ACHN (cell line): ENCODE measurements at regions not wholly inside any gene's neighbourhood (a gene's known extent, or its start where the extent isn't known, plus 50 kb on each side); places are given as distances from the start of the nearest gene placed in this dataset.

Experiments used
- DNase-seq: peaks from one replicate; pipeline ENCODE4 v3.0.0-alpha.2; 2015
- in situ Hi-C: cut with HindIII; loops from 2 replicates; pipeline ENCODE4 v1.10.0; 2017; ENCODE audit warnings: low sequenced_read_pairs, low pct_ligation_motif_present, low pct_unique_long_range_greater_than_20kb

DNA sequence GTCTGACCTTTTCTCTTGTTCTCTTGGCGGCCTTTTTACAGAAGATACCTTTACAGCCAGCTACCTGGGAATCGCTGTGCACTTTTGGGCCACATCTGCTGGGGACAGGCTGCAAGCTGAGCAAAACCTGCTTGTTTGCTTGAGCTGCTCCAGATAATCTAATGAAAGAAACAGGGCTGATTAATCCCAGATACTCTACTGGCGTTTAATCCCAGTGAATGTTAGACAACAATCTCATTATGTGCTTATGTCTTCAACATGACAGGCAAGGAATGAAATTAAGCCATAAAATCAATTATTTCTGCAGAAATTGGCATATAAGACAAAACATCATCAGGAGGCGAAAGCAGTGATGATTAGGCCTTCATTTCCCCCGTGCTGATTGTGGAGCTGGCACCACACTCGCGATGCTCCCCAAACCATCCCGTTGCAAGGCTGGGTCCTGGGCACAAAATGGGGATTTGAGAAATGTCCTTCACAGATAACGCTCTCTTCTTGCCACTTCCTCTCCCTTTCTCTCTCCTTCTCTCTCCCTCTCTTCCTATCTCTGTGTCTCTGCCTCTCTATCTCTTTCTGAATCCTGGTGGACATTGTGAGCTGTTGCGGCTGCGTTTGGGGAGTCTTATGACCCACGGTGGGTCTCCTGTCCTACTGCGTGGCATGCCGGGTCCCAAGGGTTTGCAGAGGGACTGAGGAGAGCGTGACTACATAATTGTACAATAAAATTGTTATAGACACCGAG lies 1053.8 kb downstream of the TBC1D22A start:
- in situ Hi-C loops = no loop called here
- no peak for DNase-seq

GRCh38 chr22:47814474-47814873 lies 1052.0 kb downstream of the TBC1D22A start:
- DNase-seq = no peak
- in situ Hi-C loops = no loop called here

- in situ Hi-C loops = no loop called here
- no peak for DNase-seq
Measured at GRCh38 chr22:47813661-47814060, 1051.2 kb downstream of the TBC1D22A start.

- no peak for DNase-seq
- in situ Hi-C loops = no loop called here
Measured at GRCh38 chr22:47811971-47812370, 1049.5 kb downstream of the TBC1D22A start.

- no peak for DNase-seq
- in situ Hi-C loops = no loop called here
Measured at GRCh38 chr22:47810505-47811500, 1048.4 kb downstream of the TBC1D22A start.

GRCh38 chr22:47808886-47809620 lies 1046.6 kb downstream of the TBC1D22A start:
- no peak for DNase-seq
- in situ Hi-C loops = no loop called here

DNA sequence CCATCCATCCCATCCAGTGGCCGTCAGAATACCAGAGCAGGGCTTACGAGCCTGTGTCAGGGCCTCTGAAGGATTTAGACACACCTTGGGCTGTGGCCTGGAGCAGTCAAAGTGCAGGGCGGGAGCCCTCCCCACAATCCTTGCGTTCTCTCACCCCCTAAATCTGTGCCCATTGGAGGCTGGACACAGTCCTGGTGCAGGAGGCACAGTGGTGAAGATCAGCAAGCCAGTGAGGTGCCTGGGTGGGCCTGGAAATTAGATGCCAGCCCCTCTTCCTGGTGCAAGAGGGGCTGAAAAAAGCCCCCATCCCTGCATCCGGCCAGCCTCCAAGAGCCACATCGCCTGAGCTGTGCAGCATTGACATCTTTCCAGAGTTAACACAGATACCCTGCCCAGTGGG lies 1045.8 kb downstream of the TBC1D22A start:
- in situ Hi-C loops = no loop called here
- DNase-seq = no peak

DNA sequence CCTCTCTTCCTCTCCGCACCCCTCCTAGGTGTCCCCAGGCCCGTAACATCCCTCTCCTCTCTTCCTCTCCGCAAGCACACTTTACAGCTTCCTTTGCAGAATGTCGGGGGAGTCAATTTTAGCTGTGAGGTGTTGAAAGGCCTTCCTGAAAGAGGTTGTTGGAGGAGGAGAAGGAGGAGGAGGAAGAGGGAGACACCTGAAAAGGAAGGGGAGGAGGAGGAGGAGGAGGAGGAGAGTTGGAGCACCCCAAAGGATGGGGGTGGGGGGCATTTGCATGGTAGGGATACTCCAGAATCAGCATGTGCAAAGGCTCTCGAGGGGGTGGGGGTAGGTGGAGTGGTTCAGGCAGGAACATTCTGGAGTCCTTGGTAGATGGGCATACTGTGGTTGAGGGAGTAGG lies 1045.1 kb downstream of the TBC1D22A start:
- in situ Hi-C loops = no loop called here
- no peak for DNase-seq

- no peak for DNase-seq
- in situ Hi-C loops = no loop called here
Measured at GRCh38 chr22:47806894-47807293, 1044.4 kb downstream of the TBC1D22A start.

- no peak for DNase-seq
- in situ Hi-C loops = no loop called here
Measured at GRCh38 chr22:47805394-47805935, 1043.0 kb downstream of the TBC1D22A start.

GRCh38 chr22:47804281-47804680 lies 1041.8 kb downstream of the TBC1D22A start:
- in situ Hi-C loops = no loop called here
- no peak for DNase-seq

DNA sequence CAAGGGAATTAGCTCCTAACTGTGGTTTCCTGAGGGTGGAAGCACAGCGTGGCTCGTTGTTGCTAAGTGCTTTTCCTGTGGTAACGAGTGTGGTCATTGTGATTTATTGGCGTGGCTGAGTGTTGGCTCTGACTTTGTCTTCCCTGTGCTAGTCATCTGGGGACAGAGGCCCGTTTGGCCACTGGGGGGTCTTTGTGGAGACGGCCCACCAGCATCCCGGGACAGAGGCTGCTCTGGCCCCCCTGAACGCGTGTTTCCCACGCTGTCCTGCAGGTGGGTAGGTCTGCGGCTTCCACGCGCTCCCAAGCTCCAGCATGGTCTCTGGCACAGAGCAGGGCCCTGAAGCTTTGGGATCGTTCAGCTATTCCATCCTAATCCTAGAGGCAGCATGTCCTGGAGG lies 1040.0 kb downstream of the TBC1D22A start:
- in situ Hi-C loops = no loop called here
- no peak for DNase-seq

DNA sequence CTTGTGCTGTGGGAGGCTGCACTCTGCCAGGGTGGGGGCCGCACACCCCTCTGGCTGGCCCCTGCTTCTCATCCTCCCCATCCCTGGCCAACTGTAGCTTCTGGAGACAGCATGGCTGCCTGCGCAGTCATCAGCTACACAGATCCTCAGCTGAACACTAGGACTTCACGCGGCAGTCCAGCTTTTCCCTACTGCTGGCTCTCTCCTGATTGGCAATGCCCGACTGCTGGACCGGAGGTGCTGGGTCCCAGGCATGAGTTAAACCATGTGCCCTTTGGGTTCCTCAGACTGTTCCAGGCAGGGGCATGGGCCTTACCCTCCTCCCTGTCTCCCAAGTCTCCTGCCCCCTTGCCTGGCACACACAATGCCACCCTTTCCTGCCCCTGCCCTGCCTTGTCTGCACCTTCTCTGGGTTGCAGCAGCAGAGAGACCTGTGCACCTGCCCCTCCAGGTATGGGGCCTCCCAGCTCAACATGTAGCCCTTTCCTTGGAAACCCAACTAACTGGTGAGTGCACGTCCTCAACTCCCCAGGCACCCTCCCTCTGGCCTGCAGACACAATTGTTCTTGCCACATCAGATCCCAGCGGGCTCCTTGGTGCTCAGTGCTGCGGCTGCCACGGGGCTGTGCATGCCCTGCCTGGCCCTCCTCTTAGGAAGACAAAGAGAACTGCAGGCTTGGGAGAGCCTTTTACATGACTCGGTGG lies 1039.2 kb downstream of the TBC1D22A start:
- in situ Hi-C loops = no loop called here
- no peak for DNase-seq

- DNase-seq = no peak
- in situ Hi-C loops = no loop called here
Measured at GRCh38 chr22:47798229-47798628, 1035.8 kb downstream of the TBC1D22A start.

DNA sequence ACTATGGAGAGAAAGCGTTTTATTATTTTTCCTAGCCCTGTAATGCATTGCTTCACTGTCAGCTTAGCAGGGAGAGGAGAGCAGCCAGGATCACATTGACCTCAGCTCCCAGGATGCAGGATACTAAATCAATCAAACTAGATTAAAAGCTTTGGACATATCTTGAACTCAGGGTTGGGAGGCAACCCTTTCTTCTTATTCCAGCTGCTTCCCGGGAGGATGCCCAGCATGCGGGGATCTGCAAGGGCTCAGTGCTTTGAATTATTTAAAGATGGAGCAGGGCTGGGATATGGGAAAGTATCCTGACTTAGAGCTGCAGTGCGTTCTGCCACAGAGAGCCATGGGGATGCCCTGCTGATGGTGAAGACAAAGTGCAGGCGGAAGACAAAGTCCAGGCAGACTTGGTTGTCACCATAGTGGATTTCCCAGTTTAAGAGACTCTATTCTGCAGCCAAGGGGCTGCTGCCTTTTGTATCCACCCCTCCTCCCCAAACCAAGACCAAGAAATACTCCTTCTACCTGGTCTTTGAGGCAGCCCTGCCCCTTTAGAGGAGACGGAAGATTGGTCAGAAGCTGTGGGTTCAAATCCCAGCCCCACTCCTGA lies 1035.0 kb downstream of the TBC1D22A start:
- no peak for DNase-seq
- in situ Hi-C loops = no loop called here

DNA sequence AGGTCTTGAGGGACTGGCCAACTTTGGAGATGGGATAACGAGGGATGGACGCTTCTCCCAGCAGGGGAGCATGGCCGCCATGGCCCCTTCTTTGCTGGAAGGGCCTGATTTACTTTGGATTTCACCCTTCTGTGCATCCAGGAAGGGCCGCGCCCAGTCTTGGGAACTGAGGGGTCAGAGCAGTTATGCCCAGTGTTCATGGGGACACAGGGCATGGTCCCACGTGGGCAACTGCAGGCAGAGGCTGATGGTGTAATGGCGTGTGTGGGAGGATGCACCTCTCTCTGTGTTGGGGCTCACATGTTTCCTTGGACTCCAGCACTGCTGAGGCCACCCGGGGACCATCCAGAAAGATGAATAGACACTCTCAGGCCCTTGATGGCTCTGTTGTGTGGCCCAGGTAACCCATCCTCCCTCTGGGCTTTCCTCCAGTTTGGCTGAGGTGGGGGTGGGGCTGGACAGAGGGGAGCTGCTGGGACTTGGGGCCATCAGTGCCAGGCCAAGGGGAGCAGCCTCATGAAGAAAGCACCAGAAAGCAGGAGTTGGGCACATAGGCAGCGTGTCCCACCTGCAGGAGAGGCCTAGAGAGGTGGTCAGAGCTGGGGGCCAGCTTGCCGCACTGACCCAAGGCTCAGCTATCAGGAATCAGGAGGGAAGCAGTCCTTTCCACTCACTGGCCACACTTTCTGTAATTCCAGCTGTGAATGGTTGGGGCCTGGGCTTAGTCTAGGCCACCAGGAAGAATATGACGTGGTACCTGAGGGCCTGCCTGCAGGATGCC lies 1033.9 kb downstream of the TBC1D22A start:
- in situ Hi-C loops = no loop called here
- DNase-seq = no peak

DNA sequence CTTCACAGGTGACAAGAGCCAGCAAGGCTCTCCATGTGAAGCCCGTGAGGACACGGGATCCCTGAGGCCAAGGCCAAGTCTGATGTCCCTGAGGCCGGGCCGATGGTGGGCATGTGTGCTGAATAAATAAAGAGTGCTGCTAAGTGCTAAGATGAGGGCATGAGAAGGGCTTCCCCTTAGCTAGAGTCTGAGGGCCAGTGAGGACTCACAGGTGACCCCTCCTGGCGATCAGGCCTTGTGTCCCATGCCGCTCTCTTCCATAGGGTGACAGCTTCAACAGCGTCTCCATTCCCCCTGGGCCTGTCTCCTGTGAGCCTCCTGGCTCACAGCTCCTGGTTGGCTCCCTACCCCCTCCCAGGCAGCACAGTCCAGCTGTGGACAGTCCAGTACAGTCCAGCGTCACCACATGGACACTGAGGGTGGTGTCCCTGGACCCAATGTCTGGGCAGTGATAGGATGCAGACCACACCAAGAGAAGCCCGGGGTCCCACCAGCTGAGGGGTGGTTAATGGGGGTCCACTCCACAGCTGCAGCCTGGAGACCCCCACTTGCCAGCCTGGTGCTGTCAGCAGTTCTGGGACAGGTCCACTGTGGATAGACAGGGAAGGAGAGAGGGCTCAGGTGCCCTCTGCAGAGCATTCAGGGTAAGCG lies 1033.2 kb downstream of the TBC1D22A start:
- in situ Hi-C loops = no loop called here
- no peak for DNase-seq
